ENCODE measurements at regions not wholly inside any gene's neighbourhood (a gene's known extent, or its start where the extent isn't known, plus 50 kb on each side); places are given as distances from the start of the nearest gene placed in this dataset.
"Not testable (repeated sequence)": the region's sequence is repeated elsewhere in the genome, so short reads cannot be mapped to it uniquely, and the experiment has no call there.

GRCh38 chr2:90218534-90218933 is 1527.1 kb downstream of the RPIA start:
- H3K36me3 Mint-ChIP-seq (ENCODE audit: low read depth); H3K27me3 Mint-ChIP-seq (ENCODE audit: low read depth); H3K9me3 Mint-ChIP-seq; H3K27ac Mint-ChIP-seq; DNase-seq (ENCODE audit: low spot score); H3K4me1 Mint-ChIP-seq (ENCODE audit: low read depth); H3K4me3 Mint-ChIP-seq: not testable (repeated sequence)

GRCh38 chr2:90220623-90221299 is 1529.3 kb downstream of the RPIA start:
- not testable (repeated sequence) for H3K27ac Mint-ChIP-seq; H3K4me1 Mint-ChIP-seq (ENCODE audit: low read depth); H3K27me3 Mint-ChIP-seq (ENCODE audit: low read depth)

GRCh38 chr2:90221300-90221651 is 1529.8 kb downstream of the RPIA start:
- H3K36me3 Mint-ChIP-seq (ENCODE audit: low read depth), result no peaks in the 10 kb centered on the region
- no peak for DNase-seq (ENCODE audit: low spot score)
- H3K4me1 Mint-ChIP-seq (ENCODE audit: low read depth), result no peaks in the 10 kb centered on the region
- H3K27ac Mint-ChIP-seq, result no peak overlapping the region
- H3K4me3 Mint-ChIP-seq, result no peak overlapping the region
- no peaks in the 10 kb centered on the region for H3K27me3 Mint-ChIP-seq (ENCODE audit: low read depth)
- H3K9me3 Mint-ChIP-seq, result no peaks in the 10 kb centered on the region

More at GRCh38 chr2:90220623-90221299, 1529.3 kb downstream of the RPIA start:
- H3K36me3 Mint-ChIP-seq (ENCODE audit: low read depth); H3K4me3 Mint-ChIP-seq; DNase-seq (ENCODE audit: low spot score); H3K9me3 Mint-ChIP-seq: not testable (repeated sequence)

- DNase-seq (ENCODE audit: low spot score); H3K27me3 Mint-ChIP-seq (ENCODE audit: low read depth); H3K4me1 Mint-ChIP-seq (ENCODE audit: low read depth); H3K9me3 Mint-ChIP-seq; H3K4me3 Mint-ChIP-seq; H3K36me3 Mint-ChIP-seq (ENCODE audit: low read depth); H3K27ac Mint-ChIP-seq: not testable (repeated sequence)
Measured at GRCh38 chr2:90224767-90225166, 1533.3 kb downstream of the RPIA start.

DNA sequence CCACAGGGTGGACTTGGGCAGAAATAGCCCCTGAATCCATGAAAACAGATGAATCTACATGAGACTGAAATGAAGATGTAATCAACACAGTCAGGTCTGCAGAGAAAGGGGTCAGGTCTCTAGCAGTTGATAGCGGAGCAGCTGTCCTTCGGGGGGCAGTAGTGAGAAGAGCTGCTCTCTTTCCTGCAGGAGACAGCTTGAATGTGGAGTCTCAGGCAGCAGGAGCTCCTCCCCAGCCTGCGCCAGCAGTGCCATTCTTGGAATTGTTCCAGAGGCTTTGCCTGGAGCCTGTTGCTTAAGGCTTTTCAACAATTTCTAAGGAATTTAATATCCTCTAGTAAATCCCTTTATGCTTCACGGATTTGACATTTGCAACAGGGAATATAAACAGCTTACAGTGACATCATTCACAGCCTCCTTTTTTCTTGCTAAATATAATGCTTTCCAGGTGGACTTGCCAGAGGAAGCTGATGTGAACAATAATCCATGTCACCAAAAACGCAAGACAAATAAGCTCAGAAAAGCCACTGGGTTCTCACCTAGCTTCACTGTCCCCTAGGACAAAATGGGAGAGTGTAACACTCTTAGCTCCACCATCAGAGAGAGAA is 1535.1 kb downstream of the RPIA start:
- H3K27ac Mint-ChIP-seq; H3K27me3 Mint-ChIP-seq (ENCODE audit: low read depth); DNase-seq (ENCODE audit: low spot score); H3K9me3 Mint-ChIP-seq; H3K4me3 Mint-ChIP-seq; H3K36me3 Mint-ChIP-seq (ENCODE audit: low read depth); H3K4me1 Mint-ChIP-seq (ENCODE audit: low read depth): not testable (repeated sequence)

DNA sequence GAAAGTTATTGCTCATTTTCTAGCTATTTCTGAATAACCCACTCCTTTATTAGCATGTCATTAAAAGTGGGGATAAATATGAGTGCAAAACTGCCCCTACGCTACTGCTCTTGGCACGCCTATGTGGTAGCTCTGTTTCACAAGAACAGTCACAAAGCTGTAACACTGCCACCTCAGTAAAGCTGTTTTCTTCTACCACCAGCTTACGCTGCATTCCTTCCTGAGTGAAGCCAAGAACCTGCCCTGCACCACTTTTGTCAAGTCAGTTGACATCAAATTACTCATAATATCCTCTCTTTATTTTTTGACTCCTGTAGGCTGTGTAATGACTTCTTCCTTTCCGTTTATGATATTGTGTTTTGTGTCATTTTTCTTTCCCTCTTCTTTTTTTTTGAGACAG is 1539.7 kb downstream of the RPIA start:
- not testable (repeated sequence) for H3K4me1 Mint-ChIP-seq (ENCODE audit: low read depth); H3K36me3 Mint-ChIP-seq (ENCODE audit: low read depth); H3K9me3 Mint-ChIP-seq; H3K27ac Mint-ChIP-seq; DNase-seq (ENCODE audit: low spot score); H3K4me3 Mint-ChIP-seq; H3K27me3 Mint-ChIP-seq (ENCODE audit: low read depth)

- H3K27me3 Mint-ChIP-seq (ENCODE audit: low read depth); H3K4me3 Mint-ChIP-seq; H3K4me1 Mint-ChIP-seq (ENCODE audit: low read depth); H3K9me3 Mint-ChIP-seq; H3K27ac Mint-ChIP-seq; H3K36me3 Mint-ChIP-seq (ENCODE audit: low read depth); DNase-seq (ENCODE audit: low spot score): not testable (repeated sequence)
Measured at GRCh38 chr2:90235452-90235851, 1544.0 kb downstream of the RPIA start.

GRCh38 chr2:90237923-90238361 is 1546.5 kb downstream of the RPIA start:
- H3K4me3 Mint-ChIP-seq; H3K27me3 Mint-ChIP-seq (ENCODE audit: low read depth); DNase-seq (ENCODE audit: low spot score); H3K36me3 Mint-ChIP-seq (ENCODE audit: low read depth); H3K9me3 Mint-ChIP-seq; H3K27ac Mint-ChIP-seq; H3K4me1 Mint-ChIP-seq (ENCODE audit: low read depth): not testable (repeated sequence)

GRCh38 chr2:90238505-90239230 is 1547.2 kb downstream of the RPIA start:
- H3K4me3 Mint-ChIP-seq; H3K27me3 Mint-ChIP-seq (ENCODE audit: low read depth); H3K4me1 Mint-ChIP-seq (ENCODE audit: low read depth); H3K27ac Mint-ChIP-seq; H3K9me3 Mint-ChIP-seq; H3K36me3 Mint-ChIP-seq (ENCODE audit: low read depth); DNase-seq (ENCODE audit: low spot score): not testable (repeated sequence)

GRCh38 chr2:90239769-90240168 is 1548.3 kb downstream of the RPIA start:
- not testable (repeated sequence) for H3K27ac Mint-ChIP-seq; H3K36me3 Mint-ChIP-seq (ENCODE audit: low read depth); H3K27me3 Mint-ChIP-seq (ENCODE audit: low read depth); DNase-seq (ENCODE audit: low spot score); H3K4me3 Mint-ChIP-seq; H3K4me1 Mint-ChIP-seq (ENCODE audit: low read depth); H3K9me3 Mint-ChIP-seq

- H3K4me1 Mint-ChIP-seq (ENCODE audit: low read depth); H3K9me3 Mint-ChIP-seq; H3K27me3 Mint-ChIP-seq (ENCODE audit: low read depth); H3K27ac Mint-ChIP-seq; H3K36me3 Mint-ChIP-seq (ENCODE audit: low read depth); H3K4me3 Mint-ChIP-seq; DNase-seq (ENCODE audit: low spot score): not testable (repeated sequence)
Measured at GRCh38 chr2:90244902-90245765, 1553.7 kb downstream of the RPIA start.

DNA sequence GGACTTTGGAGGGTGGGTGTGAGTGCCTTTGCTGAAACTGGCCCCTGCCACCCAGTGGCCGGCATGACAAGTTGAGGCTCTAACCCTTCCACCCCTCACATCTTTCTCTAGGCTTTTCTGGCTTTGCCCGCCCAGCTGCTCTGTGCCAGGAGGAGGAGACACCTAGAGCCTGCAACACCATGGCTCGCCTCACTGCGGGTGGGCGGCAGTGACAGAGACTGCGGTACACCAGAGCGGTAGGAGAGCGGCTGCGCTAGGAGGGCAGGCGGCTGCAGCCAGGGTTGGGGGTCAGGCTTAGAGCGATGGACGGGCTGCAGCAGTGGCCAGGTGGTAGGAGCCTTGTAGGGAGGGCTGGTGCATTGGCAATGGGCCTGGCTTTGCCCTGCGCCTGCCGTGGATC is 1556.9 kb downstream of the RPIA start:
- not testable (repeated sequence) for DNase-seq (ENCODE audit: low spot score); H3K27ac Mint-ChIP-seq; H3K27me3 Mint-ChIP-seq (ENCODE audit: low read depth); H3K4me3 Mint-ChIP-seq; H3K4me1 Mint-ChIP-seq (ENCODE audit: low read depth); H3K36me3 Mint-ChIP-seq (ENCODE audit: low read depth); H3K9me3 Mint-ChIP-seq

GRCh38 chr2:90250350-90250749 is 1558.9 kb downstream of the RPIA start:
- DNase-seq (ENCODE audit: low spot score); H3K36me3 Mint-ChIP-seq (ENCODE audit: low read depth); H3K4me3 Mint-ChIP-seq; H3K27me3 Mint-ChIP-seq (ENCODE audit: low read depth); H3K4me1 Mint-ChIP-seq (ENCODE audit: low read depth); H3K27ac Mint-ChIP-seq; H3K9me3 Mint-ChIP-seq: not testable (repeated sequence)

GRCh38 chr2:90251576-90251975 is 1560.1 kb downstream of the RPIA start:
- H3K4me1 Mint-ChIP-seq (ENCODE audit: low read depth); DNase-seq (ENCODE audit: low spot score); H3K36me3 Mint-ChIP-seq (ENCODE audit: low read depth); H3K27ac Mint-ChIP-seq; H3K27me3 Mint-ChIP-seq (ENCODE audit: low read depth); H3K4me3 Mint-ChIP-seq: not testable (repeated sequence)
- H3K9me3 Mint-ChIP-seq, result peaks cover 11% of the 10 kb centered on the region

All from T-helper 2 cell treated with Interferon-gamma antibody and Interleukin-4, amounts not matched to agents 5 μg/mL and 100 μg/mL, for 36 hours (primary cell).